ENCODE measurements at regions not wholly inside any gene's neighbourhood (a gene's known extent, or its start where the extent isn't known, plus 50 kb on each side); places are given as distances from the start of the nearest gene placed in this dataset.

DNA sequence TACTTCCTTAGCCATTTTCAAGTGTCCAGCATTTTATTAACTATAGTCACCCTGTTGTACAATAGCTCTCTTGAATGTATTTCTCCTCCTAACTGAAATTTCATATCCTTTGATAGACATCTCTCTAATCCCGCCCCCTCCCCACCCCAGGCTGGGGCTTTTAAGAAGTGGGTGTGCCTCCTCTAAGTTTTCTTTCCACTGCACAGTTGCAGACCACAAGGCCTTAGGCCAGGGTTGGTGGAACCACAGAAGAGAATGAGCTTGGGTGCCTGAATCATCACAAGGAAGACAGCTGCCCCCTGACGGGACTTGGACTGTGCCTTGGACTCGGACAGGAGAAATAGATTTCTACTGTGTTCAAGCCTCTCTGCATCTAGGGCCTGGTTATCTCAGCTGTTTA is 193.4 kb downstream of the HAUS1 start:
- TF ChIP-seq POLR2A (IDR thresholded peaks at IDR 0.05; ENCODE audit: low read length) (no peak), GATA1 (IDR thresholded peaks at IDR 0.05; ENCODE audit: low read depth, low read length) (no peak)

Data from erythroblast (primary cell).